ENCODE measurements at regions not wholly inside any gene's neighbourhood (a gene's known extent, or its start where the extent isn't known, plus 50 kb on each side); places are given as distances from the start of the nearest gene placed in this dataset.

GRCh38 chr13:88623150-88623549 lies 952.0 kb downstream of the SLITRK5 start:
- TF ChIP-seq GATA2 (IDR thresholded peaks at IDR 0.05; ENCODE audit: low read depth, low read length): no peak
- no peak for TF ChIP-seq GATA3 (IDR thresholded peaks at IDR 0.05; ENCODE audit: low read depth, low read length)

Data from SH-SY5Y (cell line).